Lower leg skin (tissue), 4 donors: ENCODE measurements at regions not wholly inside any gene's neighbourhood (a gene's known extent, or its start where the extent isn't known, plus 50 kb on each side); places are given as distances from the start of the nearest gene placed in this dataset.

Experiments used
- DNase-seq, 2 donors: peaks; one replicate each; pipeline ENCODE4 v3.0.0-alpha.2; 2019; ENCODE audit warnings: low spot score in 2 of 2
- H3K4me3 ChIP-seq: fragments of 200-600 bp; sonication (generic); 2 replicates; pipeline ENCODE4 v1.5.1; 2017; ENCODE audit warnings: mild to moderate bottlenecking, low read depth; ENCODE audit not compliant: poor library complexity, severe bottlenecking
- POLR2A ChIP-seq, 2 donors: fragments of 450-650 bp; IDR thresholded peaks; one replicate each; pipeline ENCODE4 v1.6.1; 2016 to 2017; ENCODE audit warnings: antibody characterized with exemption in 2 of 2, mild to moderate bottlenecking in 1 of 2, moderate library complexity in 1 of 2
- WGBS, 2 donors: methylation state at CpG; one replicate each; pipeline ENCODE4 v1.1.5; 2018; 5-methylcytosine and 5-hydroxymethylcytosine counted together
- intact Hi-C: fragments of 100-400 bp; cut with DNase I; formaldehyde crosslinking; loops from one replicate; pipeline ENCODE4 v1.15.0; 2023; ENCODE audit warnings: low total_unique reads
- TF ChIP-seq, protein P1 (sequence below), 3 donors: fragments of 450-650 bp; IDR thresholded peaks; one replicate each; pipeline ENCODE4 v1.5.1; 2016; ENCODE audit warnings: antibody characterized with exemption in 3 of 3, mild to moderate bottlenecking in 3 of 3, moderate library complexity in 2 of 3

DNA sequence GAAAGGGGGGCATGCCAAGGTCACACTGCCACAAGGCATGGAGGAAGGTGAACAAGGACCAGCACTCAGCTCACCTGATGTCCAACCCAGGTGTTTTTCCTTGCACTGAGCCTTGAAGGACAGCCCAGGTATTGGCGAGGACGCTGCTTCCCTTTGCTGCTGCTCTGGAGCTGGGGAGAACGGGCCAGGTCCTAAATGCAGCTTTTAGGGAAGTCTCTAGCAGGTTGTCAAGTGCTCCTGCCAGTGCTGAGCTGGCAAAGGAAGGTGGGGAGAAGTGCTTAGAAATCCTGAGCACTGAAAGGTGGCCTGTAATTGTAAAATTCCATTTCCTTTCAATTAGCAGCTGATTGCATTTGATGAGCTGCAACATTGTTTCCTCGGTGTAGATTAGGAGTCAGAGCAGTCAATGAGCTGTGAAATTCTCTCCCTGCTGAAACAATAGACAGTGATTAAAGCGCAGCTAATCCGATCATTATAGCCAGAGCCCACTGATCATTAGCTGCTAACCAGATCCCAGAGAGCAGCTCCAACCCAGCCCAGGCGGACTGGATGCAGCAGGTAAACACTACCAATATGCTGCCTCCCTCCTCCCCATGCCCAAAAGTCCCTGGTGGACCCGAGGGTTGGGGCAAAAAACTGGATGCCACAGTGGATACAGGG lies 507.6 kb downstream of the INSC start:
- H3K4me3 ChIP-seq = no peak overlapping the region
- TF ChIP-seq, protein P1, sequence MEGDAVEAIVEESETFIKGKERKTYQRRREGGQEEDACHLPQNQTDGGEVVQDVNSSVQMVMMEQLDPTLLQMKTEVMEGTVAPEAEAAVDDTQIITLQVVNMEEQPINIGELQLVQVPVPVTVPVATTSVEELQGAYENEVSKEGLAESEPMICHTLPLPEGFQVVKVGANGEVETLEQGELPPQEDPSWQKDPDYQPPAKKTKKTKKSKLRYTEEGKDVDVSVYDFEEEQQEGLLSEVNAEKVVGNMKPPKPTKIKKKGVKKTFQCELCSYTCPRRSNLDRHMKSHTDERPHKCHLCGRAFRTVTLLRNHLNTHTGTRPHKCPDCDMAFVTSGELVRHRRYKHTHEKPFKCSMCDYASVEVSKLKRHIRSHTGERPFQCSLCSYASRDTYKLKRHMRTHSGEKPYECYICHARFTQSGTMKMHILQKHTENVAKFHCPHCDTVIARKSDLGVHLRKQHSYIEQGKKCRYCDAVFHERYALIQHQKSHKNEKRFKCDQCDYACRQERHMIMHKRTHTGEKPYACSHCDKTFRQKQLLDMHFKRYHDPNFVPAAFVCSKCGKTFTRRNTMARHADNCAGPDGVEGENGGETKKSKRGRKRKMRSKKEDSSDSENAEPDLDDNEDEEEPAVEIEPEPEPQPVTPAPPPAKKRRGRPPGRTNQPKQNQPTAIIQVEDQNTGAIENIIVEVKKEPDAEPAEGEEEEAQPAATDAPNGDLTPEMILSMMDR (IDR thresholded peaks at IDR 0.05) = no peak
- no peak for TF ChIP-seq POLR2A (IDR thresholded peaks at IDR 0.05)
- WGBS, 2 donors = 69 to 74% methylated on average over 8 of the region's 8 CpGs
- DNase-seq = no peak
- intact Hi-C loops = no loop called here

DNA sequence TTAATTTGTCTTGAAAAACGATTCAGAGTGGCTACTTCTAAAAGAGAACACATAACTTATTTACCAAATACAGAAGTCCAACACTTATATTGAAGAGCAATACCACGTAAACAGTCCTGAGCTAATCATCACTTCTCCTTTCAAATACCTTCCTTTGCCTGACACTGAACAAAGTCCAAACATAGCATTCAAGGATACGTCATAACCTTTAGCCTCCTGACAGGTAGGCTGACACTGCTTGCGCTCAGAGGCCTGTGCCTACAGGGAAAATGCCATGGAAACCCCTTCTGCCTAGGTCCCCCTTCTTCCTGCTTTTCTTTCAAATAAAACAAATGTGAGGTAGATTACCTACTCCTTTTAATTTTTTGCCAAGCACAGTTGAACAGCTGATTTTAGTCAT lies 510.0 kb downstream of the INSC start:
- intact Hi-C loops = no loop called here
- 89 to 91% methylated on average over 4 of the region's 4 CpGs for WGBS, 2 donors
- no peak overlapping the region for H3K4me3 ChIP-seq
- TF ChIP-seq, protein P1 (IDR thresholded peaks at IDR 0.05) = no peak
- TF ChIP-seq POLR2A (IDR thresholded peaks at IDR 0.05) = no peak
- DNase-seq = no peak

DNA sequence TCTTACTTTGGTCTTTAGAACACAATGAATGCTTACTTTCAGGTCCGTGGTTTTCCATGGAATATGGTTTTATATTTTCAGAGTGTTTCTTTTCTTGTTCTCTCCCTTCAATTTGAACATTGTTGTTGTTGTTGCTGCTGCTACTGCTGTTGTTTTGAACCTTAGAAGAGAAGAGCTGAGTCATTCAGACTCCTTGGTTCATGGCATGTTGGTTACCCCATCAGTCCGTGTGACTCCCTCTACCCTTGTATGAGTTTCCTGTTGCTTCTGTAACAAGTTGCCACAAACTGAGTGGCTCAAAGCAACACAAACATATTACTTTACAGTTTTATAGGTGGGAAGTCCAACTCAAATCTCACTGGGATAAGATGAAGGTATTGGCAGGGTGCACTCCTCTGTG lies 511.0 kb downstream of the INSC start:
- WGBS, 2 donors = 91 to 92% methylated on average over 2 of the region's 2 CpGs
- no peak for DNase-seq
- TF ChIP-seq POLR2A (IDR thresholded peaks at IDR 0.05) = no peak
- TF ChIP-seq, protein P1 (IDR thresholded peaks at IDR 0.05) = no peak
- no peak overlapping the region for H3K4me3 ChIP-seq
- intact Hi-C loops = no loop called here

DNA sequence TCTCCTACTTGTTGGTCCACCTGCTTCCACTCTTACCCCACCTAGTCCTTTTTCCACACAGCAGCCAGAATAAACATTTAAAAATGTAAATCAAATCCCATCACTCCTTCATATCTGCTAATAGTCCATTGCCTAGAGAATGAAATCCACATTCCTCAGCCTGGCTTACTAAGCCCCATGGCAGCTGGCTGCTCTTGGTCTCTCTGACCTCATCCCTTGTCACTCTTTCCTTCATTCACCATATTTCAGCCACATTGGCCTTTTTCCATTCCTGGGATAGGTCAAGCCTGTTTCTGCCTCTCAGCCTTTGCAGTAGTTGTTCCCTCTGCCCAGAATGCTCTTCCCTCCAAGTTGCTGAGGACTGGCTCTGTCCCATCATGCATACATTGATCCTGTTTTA lies 512.8 kb downstream of the INSC start:
- intact Hi-C loops = no loop called here
- no peak overlapping the region for H3K4me3 ChIP-seq
- no peak for DNase-seq
- no peak for TF ChIP-seq POLR2A (IDR thresholded peaks at IDR 0.05)
- TF ChIP-seq, protein P1 (IDR thresholded peaks at IDR 0.05) = no peak

DNA sequence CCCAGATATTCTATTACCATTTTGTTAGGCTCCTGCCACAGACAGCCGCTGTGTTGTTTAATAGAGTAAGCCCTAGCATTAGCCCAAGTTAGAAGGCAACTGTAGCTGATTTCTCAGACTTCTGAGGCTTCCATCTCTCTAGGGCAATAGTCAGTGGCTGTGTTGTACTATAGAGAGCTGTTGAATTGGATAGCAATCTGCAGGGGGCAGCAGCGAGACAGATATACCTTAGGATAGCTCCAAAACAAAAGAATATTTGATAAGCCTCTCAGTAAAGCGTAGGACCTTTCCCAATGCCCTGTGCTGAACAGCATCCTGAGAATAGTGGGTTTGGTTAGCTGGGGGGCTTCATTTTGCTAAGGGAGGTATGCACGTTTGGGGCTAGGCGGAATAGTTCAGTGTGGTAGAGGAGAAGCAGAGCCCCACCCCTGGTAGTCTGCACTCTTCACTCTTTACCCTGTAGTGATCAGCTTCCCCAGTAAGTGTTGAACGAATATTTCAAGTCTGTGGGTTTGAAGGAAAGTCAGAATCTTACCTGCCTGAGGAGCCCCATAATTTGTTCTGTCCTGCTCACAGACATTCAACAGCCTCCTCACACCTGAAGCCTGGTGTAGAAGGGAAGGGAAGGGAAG lies 515.1 kb downstream of the INSC start:
- intact Hi-C loops = no loop called here
- TF ChIP-seq, protein P1 (IDR thresholded peaks at IDR 0.05) = no peak
- no peak for TF ChIP-seq POLR2A (IDR thresholded peaks at IDR 0.05)
- 69 to 72% methylated on average over 6 of the region's 6 CpGs for WGBS, 2 donors
- DNase-seq = no peak
- H3K4me3 ChIP-seq = no peak overlapping the region

DNA sequence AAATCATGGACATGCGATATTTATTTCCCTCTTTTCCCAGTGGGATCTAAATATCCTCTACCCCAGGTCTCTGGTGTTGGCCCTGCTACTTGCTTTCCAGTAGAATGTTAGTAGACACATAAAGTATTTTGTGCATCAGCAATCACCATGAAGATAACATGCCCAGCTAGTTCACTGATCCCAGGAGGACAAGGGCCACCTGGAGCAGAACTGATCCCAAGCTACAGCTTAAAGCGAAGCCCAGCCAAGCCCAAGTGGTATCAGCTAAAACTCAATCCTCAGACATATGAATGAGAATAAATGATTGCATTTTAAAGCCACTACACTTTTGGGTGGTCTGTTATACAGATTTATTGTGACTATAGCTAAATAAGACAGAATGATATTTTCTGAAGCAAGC lies 516.2 kb downstream of the INSC start:
- intact Hi-C loops = no loop called here
- no peak overlapping the region for H3K4me3 ChIP-seq
- DNase-seq = no peak
- TF ChIP-seq, protein P1 (IDR thresholded peaks at IDR 0.05) = no peak
- TF ChIP-seq POLR2A (IDR thresholded peaks at IDR 0.05) = no peak
- 73 to 96% methylated on average over 2 of the region's 2 CpGs for WGBS, 2 donors
